GM21526 (cell line): ENCODE measurements at regions not wholly inside any gene's neighbourhood (a gene's known extent, or its start where the extent isn't known, plus 50 kb on each side); places are given as distances from the start of the nearest gene placed in this dataset.

Experiments
- ATAC-seq: cut with Tn5 transposase; IDR thresholded peaks from one replicate; pipeline ENCODE4 v1.9.1; 2021; ENCODE audit warnings: moderate library complexity; ENCODE audit not compliant: unreplicated experiment, low FRiP score

- no peak for ATAC-seq
Measured at GRCh38 chr20:40806929-40807820, 118.1 kb upstream of the MAFB start.

DNA sequence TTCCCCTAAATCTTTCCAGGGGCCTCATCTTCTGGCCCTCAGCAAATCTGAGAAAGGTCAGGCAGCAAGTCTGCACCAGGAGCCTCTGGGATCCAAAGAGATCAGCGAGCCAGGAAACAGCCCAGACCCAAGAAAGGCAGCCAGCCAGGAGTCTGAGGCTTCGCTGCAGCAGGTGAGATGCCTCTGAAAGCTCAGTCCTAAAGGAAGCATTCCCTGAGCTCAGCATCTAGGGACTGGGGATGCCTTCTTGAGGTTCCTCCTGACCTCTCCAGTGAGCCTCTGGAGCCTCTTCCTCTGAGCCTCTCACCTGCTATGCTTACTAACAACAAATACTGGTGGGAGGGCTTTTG lies 118.8 kb upstream of the MAFB start:
- no peak for ATAC-seq

DNA sequence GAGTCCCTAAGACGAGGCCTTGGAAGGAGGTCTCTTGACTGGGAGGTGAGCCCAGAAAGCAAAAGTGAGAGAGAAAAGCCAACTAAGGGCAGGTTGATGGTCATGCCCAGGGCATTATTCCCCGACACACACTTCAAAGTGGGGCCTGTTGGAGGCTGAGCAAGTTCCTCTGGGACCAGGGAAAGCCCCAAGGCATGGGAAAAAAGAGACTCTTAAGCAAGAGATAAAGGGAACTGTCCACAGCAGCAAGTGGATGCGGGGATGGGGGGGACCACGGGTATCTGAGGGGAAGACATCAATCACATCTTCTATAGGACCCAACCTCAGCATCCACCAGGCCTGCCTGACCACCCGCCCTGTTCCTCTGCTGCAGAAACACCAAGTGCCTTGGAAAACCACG lies 119.9 kb upstream of the MAFB start:
- no peak for ATAC-seq

GRCh38 chr20:40809361-40809760 lies 120.3 kb upstream of the MAFB start:
- ATAC-seq: no peak

DNA sequence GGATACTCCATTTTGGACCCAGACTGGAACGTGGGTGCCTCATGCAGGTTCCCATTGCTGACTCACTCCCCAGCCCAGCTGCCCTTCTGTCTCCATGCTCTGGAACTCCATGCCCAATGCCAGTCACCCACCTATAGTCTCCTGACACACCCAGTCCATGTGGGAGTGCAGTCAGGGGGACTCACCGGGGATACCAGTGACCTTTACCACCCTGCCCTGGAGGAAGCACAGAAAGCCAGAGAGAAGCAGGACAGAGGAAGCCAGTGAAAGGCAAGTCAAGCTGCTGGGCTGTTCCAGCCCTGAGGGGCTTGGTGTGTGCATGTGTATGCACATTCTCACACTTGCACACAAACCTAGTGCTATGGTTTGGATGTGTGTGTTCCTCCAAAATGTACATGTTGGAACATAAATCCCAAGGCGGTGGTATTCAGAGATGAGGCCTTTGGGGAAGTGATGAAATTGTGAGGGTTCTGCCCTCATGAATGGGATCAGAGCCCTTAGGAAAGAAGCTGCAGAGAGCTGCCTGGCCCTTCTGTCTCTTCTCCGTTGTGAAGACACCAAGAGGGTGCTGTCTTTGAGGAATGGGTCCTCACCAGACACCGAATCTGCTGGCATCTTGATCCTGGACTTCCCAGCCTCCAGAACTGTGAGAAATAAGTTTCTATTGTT lies 121.4 kb upstream of the MAFB start:
- ATAC-seq: no peak

DNA sequence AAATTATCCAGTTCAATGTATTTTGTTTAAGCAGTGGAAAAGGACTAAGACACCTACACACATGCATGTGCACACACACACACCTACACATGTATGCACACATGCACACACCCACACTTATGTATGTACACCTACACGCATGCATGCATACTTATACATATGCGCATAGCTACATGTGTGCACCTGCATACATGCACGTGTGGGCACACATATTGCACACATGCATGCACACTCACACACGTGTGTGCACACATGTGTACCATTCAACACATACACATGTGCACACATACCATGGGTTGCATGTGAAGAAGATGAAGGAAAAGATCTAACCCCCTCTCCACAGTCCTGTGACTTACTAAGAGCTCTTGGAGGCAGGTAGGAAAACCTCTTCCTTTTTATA lies 122.0 kb upstream of the MAFB start:
- ATAC-seq: no peak

DNA sequence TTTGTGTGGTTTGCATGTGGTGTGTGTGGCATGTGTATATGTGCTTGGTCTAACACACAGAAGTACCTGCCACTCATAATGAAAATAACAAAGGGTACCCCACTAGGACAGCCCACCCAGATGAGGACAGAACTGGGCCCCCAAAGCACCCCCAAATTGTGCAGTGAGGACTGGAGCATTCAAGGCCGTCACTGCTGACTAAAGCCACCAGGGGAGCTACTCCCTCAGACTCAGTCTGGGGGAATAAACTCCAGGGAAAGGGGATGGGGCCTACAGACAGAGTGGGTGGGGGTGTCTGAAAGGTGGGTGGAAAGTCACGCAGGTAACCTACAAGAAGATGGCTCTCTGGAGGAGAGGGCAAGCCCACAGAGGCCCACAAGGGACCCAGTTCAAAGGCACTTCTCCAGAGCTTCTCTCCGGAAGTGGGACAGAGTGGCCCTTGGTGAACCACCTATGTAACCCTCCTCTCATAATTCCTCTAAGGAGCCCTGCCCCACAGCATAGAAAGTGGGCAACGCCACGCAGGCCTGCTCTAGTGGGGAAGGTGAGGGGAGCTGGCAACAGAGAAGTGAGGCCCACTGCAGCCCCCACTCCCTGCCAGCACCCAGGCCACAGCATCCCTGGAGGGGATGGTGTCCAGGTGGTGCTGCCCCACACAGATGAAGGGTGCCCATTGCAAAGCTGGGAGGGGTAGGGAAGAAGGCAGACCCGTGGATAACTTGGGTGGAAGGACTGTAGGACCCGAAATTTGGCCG lies 122.8 kb upstream of the MAFB start:
- no peak for ATAC-seq

- no peak for ATAC-seq
Measured at GRCh38 chr20:40812415-40812925, 123.4 kb upstream of the MAFB start.

- no peak for ATAC-seq
Measured at GRCh38 chr20:40813029-40813431, 124.0 kb upstream of the MAFB start.

DNA sequence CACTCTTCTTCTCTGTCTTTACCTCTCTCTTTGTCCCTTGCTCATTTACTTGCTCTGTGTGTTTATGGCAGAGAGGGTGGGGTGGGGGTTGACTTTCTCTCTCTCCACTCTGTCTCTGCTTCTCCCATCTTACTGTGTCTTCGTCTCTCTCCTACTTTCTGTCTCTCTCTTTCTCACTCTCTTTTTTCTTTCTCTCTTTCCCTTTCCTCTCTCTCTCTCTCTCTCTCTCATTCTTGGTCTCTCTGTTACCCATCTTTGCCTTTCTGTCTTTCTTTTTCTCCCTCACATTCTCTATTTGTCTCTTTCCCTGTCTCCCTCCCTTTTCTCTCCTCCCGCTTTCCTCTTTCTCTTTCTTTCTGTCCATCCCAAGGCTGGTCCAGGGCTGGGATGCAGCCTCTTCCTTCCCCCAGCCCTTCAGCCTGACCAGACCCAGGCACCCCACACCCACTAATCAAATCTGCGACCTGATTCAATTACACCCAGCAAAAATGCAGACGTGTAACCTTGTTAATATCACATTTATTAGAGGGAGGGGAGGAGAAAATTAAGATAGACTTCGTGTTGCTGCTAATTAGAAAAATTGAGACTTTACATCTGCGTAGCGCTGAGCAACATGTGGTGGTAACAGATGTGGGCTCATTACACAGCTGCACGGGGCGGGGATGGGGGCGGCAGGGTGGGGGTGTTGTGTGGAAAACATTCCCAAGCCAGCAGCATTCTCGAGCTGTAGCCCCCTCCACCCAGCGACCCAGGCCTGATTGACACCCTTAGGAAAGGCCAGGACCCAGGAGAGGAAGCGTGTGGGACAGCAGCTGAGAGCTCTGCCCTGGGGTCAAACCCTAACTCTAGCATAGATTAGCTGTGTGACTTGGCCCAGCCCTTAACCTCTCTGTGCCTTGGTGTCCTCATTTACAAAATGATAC lies 124.9 kb upstream of the MAFB start:
- ATAC-seq: no peak

DNA sequence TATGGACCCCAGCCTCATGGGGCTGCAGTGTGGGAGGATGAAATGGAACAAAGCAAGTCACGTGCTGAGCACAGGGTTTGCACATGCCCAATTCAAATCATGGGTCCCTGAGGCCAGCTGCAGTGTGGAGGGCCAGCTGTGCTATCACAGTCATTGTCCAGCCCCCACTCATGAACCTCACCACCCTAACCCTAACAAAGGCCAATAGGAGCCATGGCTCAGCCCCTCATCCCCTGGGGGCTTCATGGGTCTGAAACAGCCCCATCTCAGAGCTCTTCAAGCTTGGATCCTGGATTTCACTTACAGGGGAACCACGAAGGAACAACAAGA lies 125.6 kb upstream of the MAFB start:
- ATAC-seq: no peak

DNA sequence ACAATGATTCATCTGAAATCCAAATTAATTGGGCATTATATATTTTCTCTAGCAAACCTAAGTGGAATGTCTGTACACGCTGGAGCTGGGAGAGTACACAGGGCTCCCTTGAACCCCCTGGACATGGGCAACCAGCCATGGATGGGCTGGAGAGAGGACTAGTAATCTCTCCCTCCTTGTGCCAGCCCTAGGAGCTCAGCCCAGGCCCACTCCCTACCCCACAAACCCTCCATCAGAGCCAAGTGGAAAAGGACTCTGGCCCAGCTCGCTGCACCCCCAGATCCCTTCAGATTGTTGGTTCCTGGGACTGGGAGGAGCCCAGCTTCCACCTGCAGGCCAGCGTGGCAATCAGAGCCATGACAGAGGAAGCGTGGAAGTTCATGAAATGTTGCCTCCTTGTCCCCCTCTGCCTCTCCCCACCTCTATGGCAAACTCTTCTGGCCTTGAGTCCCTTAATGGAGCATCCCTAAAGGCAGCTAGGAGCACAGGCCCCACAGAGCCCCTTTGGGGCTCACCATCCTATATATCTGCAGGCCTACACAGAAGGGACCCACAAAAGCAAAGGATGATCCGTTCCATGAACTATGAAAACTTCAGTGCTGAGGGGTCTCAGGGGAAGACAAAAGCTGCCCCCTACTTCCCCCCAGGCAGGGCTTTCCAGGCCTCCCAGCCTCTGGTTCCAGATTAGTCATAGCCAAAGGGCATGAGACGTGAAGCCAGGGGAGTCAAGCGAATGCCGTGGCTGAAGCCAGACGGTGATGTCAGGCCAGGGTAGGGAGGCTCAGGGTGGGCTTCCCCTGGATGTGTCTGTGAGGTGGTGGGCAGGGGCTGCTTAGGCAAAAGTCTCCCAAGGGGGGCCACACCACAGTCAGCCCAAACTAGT lies 126.4 kb upstream of the MAFB start:
- ATAC-seq: no peak

- ATAC-seq: no peak
Measured at GRCh38 chr20:40816039-40816352, 127.0 kb upstream of the MAFB start.

DNA sequence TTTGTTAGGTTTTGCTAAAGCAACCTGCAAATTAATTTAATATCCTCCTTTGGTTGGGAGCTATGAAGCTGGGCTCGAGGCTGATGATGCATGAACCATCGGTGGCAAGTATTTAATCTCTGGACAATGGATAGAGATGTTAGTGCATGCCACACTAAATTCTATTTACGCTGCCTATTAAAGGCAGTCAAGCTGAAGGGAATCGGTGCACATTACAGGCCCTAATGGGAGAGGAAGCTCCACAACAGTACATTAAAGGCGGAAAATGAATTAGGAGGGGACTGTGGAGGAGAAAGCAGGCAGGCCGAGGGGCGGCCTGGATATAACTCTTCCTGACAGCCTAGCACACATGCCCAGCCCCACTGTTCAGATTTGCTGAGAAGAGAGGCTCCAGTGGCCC lies 132.4 kb upstream of the MAFB start:
- ATAC-seq: no peak

DNA sequence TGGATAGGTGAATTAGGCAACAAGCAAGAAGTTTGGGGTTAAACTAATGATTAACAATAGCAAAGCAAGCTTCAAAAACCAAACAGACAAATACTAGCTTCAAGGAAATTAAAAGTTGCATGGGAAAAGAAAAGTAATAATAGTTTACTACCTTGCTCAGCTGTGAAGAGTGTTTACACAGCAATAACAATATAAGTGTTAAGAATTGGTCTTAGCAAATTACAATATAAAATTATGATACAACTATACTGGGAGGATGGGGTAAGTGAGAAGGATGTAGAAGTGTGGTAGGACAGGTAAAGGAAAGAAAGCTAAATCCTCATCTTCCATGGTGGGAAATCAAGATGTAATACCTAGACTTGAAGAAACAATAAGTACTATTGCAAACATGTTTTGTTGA lies 137.7 kb upstream of the MAFB start:
- no peak for ATAC-seq

DNA sequence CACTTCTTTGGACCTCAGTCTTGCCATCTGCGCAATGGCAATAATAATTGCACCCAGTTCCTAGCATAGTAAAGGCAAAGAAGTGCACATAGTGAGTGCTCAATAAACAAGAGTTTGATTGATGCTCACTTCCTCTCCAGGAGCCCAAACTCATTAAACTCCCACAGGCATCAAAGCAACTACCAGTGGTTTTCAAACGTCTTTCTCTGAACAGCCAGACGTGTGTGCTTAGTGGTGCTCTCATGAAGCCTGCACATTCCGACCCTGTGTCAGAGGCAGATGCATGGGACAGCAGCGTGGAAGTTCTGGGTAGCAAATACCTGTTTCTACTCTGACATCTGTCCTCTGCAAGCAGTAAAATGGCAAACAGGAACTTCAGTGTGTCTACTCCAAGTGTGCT lies 146.3 kb upstream of the MAFB start:
- no peak for ATAC-seq

DNA sequence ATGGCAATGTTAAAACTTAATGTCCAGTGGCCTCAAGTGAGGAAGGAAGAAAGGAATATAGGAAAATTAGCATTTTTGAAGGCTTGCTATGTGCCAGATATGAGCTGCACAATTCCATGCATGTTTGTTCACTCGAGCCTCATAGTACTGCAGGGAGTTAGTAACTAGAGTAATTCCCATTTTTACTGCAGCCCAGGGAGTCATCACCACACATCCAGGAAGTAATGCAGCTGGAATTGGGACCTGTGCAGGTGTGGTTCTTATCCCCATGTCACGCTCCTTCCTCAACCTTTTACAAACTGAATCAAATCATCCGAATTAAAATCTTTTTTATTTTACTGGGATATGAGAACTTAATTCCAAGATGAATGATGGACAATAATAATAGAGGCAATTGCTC lies 149.5 kb upstream of the MAFB start:
- ATAC-seq: no peak

- no peak for ATAC-seq
Measured at GRCh38 chr20:40843251-40843650, 154.2 kb upstream of the MAFB start.

- ATAC-seq: no peak
Measured at GRCh38 chr20:40844332-40844731, 155.3 kb upstream of the MAFB start.

DNA sequence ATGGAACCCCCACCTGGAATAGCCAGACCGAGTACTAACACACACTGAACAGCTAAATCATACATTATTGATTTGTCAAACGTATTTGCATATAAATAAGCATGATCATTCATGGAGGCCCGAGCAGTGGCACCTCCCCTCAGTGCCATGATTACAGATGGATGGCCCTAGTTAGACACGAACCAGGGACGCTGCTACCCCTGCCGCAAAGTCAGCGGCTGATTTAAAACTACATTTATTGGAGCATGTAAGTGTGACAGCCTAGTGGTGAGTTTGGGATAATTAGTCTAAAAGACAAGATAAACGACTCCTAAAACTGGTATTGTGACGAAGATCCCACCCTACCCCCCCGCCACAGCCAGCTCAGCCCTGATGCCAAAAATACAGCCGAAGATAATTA lies 159.1 kb upstream of the MAFB start:
- ATAC-seq: no peak
